ENCODE measurements at regions not wholly inside any gene's neighbourhood (a gene's known extent, or its start where the extent isn't known, plus 50 kb on each side); places are given as distances from the start of the nearest gene placed in this dataset.

DNA sequence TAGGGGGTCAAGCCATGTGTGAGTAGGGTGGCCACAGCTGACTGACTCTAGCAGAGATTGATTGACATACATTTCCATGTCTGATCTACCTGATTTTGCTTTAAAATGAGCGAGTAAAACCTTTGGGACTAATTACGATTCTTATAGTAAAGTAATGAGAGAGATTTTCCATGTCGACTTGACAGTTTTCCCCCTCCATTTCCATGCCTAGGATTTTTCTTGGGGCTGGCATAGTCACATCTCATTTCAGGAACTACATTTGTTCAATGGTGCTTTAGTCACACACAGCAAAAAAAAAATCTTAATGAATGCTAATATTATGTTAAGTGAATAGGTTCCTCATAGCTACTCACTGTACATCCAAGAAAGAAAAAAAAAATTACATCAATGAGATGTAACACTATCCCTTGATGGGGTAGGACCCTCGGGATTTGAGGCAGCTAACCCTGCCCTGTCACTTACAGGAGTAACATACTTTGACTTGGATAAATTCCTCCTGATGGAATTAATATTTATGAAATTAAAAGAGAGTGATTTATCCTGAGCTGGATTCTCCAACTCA is 690.9 kb downstream of the TDRD15 start:
- no peak for DNase-seq (ENCODE audit: low spot score)
- TF ChIP-seq, protein P1, sequence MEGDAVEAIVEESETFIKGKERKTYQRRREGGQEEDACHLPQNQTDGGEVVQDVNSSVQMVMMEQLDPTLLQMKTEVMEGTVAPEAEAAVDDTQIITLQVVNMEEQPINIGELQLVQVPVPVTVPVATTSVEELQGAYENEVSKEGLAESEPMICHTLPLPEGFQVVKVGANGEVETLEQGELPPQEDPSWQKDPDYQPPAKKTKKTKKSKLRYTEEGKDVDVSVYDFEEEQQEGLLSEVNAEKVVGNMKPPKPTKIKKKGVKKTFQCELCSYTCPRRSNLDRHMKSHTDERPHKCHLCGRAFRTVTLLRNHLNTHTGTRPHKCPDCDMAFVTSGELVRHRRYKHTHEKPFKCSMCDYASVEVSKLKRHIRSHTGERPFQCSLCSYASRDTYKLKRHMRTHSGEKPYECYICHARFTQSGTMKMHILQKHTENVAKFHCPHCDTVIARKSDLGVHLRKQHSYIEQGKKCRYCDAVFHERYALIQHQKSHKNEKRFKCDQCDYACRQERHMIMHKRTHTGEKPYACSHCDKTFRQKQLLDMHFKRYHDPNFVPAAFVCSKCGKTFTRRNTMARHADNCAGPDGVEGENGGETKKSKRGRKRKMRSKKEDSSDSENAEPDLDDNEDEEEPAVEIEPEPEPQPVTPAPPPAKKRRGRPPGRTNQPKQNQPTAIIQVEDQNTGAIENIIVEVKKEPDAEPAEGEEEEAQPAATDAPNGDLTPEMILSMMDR (IDR thresholded peaks at IDR 0.05; ENCODE audit: extremely low read depth, missing control alignments): no peak

DNA sequence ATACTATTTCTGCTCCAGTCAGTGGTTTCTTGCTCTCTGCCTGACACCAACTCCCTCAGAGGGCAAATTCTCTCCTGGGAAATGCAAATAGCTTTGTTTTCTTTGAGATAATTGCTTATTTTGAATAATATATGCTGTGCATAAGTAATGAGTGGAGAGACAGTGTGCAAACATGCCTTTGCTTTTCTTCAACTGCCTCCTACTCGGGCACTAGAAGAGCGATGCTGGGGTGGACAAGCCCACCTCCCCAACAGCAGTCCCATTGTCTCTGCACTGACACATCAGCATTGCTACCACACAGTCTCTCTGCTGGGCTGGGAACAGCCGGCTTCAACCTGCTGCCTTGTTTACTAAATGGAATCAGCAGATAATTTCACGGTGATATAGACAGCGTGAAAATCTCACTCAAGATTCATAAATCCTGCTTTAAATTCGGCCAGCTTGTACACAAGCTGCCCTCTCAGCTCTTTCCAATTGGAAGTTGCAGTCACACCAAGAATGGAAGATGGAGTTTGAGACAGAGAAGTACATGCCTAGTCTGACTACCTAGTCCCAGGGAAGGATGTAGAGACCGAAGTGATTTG is 694.5 kb downstream of the TDRD15 start:
- TF ChIP-seq, protein P1 (IDR thresholded peaks at IDR 0.05; ENCODE audit: extremely low read depth, missing control alignments): no peak

DNA sequence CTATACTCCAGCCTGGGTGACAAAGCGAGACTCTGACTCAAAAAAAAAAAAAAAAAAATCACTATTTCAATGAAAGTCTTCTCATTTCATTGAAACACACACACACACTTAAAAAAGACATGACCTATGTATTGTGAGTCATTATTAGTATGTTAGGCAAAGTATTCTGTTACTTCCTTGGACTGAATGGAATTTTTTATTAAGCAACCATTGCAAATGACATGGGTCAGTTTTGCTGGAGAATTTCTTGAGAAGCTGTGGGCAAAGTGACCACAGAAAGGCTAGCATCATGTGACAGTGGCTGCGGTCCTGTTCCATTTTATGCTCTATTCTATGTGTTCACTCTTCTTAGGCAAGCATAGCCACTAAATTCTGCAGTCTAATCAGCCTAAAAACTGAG is 695.7 kb downstream of the TDRD15 start:
- TF ChIP-seq, protein P1 (IDR thresholded peaks at IDR 0.05; ENCODE audit: extremely low read depth, missing control alignments): no peak
- DNase-seq (ENCODE audit: low spot score): no peak

More for the DNA sequence above, 694.5 kb downstream of the TDRD15 start:
- no peak for DNase-seq (ENCODE audit: low spot score)

DNA sequence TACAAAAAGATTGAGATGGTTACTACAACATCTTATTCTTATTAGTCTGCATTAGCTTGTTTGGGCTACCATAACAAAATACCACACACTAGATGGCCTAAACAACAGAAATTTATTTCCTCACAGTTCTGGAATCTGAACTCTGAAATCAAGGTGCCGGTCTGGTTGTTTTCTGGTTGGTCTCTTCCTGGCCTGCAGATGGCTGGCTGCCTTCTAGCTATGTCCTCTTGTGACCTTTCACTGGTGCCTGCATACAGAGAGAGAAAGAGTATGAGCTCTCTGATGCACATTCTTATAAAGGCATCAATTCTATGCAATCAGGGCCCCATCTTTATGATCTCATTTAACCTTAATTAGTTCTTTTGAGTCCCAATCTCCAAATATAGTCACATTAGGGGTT is 696.5 kb downstream of the TDRD15 start:
- DNase-seq (ENCODE audit: low spot score): no peak
- TF ChIP-seq, protein P1 (IDR thresholded peaks at IDR 0.05; ENCODE audit: extremely low read depth, missing control alignments): no peak

DNA sequence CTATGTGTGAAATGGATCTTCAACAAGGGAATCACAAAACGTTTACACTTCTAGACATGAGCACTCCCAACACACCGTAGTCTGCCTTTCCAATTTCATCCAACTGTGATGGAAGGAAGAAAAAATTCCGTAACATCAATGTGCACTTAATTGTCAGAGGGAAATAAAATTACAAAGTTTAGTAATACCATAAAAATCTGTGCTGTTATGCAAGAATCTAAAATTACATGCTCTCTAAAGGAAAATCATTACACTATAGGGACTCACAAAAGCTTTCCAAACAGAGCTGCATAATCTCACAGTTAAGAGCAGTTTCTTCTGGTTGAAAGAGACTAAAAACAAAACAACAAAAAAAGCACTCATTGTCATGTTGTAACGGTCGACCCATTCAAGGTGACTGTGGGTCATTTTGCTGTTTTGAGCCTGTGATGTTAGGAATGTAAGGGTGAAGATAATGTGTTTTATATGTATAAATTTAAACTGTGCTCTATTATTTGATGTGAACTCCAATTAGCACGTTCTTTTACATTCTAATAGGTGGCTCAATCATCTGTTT is 698.0 kb downstream of the TDRD15 start:
- no peak for DNase-seq (ENCODE audit: low spot score)
- TF ChIP-seq, protein P1 (IDR thresholded peaks at IDR 0.05; ENCODE audit: extremely low read depth, missing control alignments): no peak

DNA sequence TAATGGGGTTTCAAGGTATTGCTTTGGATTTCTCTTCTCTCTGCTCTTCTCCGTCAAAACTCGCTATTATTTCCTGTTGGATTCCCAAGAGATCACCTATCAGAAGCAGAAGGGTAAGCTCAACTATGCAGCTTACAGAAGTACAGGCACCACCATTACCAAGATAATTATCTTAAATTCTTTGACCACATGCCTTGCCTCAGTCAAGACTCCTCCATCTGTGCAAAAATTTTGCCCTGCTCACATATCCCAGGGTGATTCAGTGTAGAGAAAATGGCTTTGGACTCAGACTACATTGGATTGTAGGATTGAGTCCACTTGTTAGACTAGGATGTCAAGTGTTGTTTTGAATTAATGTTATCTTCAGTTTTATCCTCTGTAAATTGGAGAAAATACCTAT is 698.7 kb downstream of the TDRD15 start:
- DNase-seq (ENCODE audit: low spot score): no peak
- TF ChIP-seq, protein P1 (IDR thresholded peaks at IDR 0.05; ENCODE audit: extremely low read depth, missing control alignments): no peak

DNA sequence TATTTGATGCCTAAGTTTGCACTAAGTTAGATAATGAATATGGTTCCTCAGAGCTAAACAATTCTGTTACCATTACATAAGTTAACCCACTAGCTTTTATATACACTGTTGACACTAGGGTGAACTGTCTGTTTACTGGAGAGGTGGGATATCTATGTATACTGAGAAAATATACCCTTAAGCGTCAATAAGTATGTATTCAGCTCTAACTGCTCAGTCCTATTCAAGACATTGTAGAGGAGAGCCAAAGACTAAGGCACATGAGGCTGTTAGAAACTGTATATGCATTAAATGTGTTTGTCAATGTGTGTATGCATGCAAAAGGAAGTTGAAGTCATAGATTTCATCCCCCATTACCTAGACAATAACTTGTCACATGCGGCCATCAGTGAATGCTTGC is 710.0 kb downstream of the TDRD15 start:
- TF ChIP-seq, protein P1 (IDR thresholded peaks at IDR 0.05; ENCODE audit: extremely low read depth, missing control alignments): no peak

More for the DNA sequence above, 710.0 kb downstream of the TDRD15 start:
- DNase-seq (ENCODE audit: low spot score): no peak

All from GM20000 (cell line).